ENCODE measurements at regions not wholly inside any gene's neighbourhood (a gene's known extent, or its start where the extent isn't known, plus 50 kb on each side); places are given as distances from the start of the nearest gene placed in this dataset.

DNA sequence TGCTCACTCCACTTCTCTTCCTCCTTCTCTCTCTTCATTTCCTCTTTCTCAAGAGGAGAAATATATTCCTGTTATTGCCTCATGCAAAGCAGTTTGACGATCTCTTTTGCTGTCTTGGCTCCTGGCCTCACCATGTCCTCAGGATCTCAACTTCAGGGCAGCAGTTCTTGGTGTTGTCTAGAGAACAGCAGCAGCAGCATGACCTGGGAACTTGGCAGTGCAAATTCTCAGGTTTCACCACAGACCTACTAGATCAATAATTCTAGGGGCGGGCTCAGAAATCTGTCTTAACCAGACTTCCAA, 193.4 kb upstream of the EDNRA start:
- Histone ChIP-seq H3K27me3 (ENCODE audit: control insufficient read depth in 2 of 2, insufficient read depth in 2 of 2, low read length in 2 of 2) (no peaks in the 10 kb centered on the region), H3K79me2 (ENCODE audit: control insufficient read depth, insufficient read depth, low read length) (no peaks in the 10 kb centered on the region), H3K27ac (ENCODE audit: extremely low read depth, low read depth, low read length) (no peak overlapping the region), H3K9me3 (replicated peaks; ENCODE audit: control insufficient read depth, insufficient read depth, low read depth, low read length) (no peaks in the 10 kb centered on the region), H3K36me3 (ENCODE audit: control insufficient read depth, insufficient read depth, low read length) (no peaks in the 10 kb centered on the region), H3K4me1 (replicated peaks in 1 of 2; ENCODE audit: control insufficient read depth in 2 of 2, insufficient read depth in 2 of 2, low read length in 2 of 2) (no peaks in the 10 kb centered on the region), H3K4me3 (no peak overlapping the region), H2AFZ (ENCODE audit: low read depth, low read length) (no peak overlapping the region), H4K20me1 (replicated peaks; ENCODE audit: control insufficient read depth, insufficient read depth, low read length) (no peaks in the 10 kb centered on the region), H3K4me2 (ENCODE audit: insufficient read depth, low read length) (no peak overlapping the region), H3K9ac (ENCODE audit: insufficient read depth in 1 of 2, low read depth in 2 of 2, low read length in 2 of 2) (no peak overlapping the region), H3K9me1 (ENCODE audit: control insufficient read depth, insufficient read depth, low read length) (no peaks in the 10 kb centered on the region)
- DNase-seq (ENCODE audit: extremely low read depth in 1 of 4, low spot score in 3 of 4) = no peak
- TF ChIP-seq MCM7 (IDR thresholded peaks at IDR 0.05) = no peak
- intact Hi-C loops (cut with micrococcal nuclease) = no loop called here
- ChIA-PET CTCF (ENCODE audit: low intra/inter-chr PET ratio) (no interaction called here), POLR2A (no interaction called here)
- no TSS peak for BruUV-seq (replicated peaks)
- no peak for FAIRE-seq
- no peak for ATAC-seq
- 3% methylated on average over 2 of the region's 2 CpGs for WGBS (ENCODE audit: insufficient coverage, low coverage, missing lambda C conversion rate)
- in situ Hi-C loops (cut with MboI) = no loop called here

DNA sequence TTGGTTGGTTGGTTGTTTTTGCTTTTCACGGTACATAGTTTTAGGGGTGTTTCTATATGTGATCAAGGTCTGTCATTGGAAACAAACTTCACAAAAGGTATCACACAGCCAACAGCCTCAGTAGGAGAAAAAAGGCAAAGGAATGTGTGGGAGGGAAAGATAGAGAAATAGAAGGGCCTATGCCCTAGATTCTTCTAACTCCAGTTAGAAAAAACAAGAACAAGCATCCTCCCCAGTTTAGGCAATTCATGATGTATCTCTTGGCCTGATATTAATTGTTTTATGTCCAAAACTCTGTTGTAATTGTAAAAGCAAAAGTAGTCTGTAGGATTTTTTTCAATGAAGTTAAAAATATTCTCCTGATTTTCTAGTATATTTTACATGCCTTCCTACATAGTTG, 192.4 kb upstream of the EDNRA start:
- in situ Hi-C loops (cut with MboI) = no loop called here
- Histone ChIP-seq H3K9me1 (ENCODE audit: control insufficient read depth, insufficient read depth, low read length) (no peaks in the 10 kb centered on the region), H3K36me3 (ENCODE audit: control insufficient read depth, insufficient read depth, low read length) (no peaks in the 10 kb centered on the region), H3K4me1 (replicated peaks in 1 of 2; ENCODE audit: control insufficient read depth in 2 of 2, insufficient read depth in 2 of 2, low read length in 2 of 2) (no peaks in the 10 kb centered on the region), H3K79me2 (ENCODE audit: control insufficient read depth, insufficient read depth, low read length) (no peaks in the 10 kb centered on the region), H3K4me2 (ENCODE audit: insufficient read depth, low read length) (no peak overlapping the region), H3K27me3 (ENCODE audit: control insufficient read depth in 2 of 2, insufficient read depth in 2 of 2, low read length in 2 of 2) (no peaks in the 10 kb centered on the region), H3K4me3 (no peak overlapping the region), H2AFZ (ENCODE audit: low read depth, low read length) (no peak overlapping the region), H3K9ac (ENCODE audit: insufficient read depth in 1 of 2, low read depth in 2 of 2, low read length in 2 of 2) (no peak overlapping the region), H3K27ac (ENCODE audit: extremely low read depth, low read depth, low read length) (no peak overlapping the region), H3K9me3 (replicated peaks; ENCODE audit: control insufficient read depth, insufficient read depth, low read depth, low read length) (no peaks in the 10 kb centered on the region), H4K20me1 (replicated peaks; ENCODE audit: control insufficient read depth, insufficient read depth, low read length) (no peaks in the 10 kb centered on the region)
- 7% methylated on average over 1 of the region's 1 CpG for WGBS (ENCODE audit: insufficient coverage, low coverage, missing lambda C conversion rate)
- no peak for ATAC-seq
- TF ChIP-seq YBX1 (IDR thresholded peaks at IDR 0.05) = no peak
- TF ChIP-seq SNIP1 (IDR thresholded peaks at IDR 0.05; ENCODE audit: low read depth) = no peak
- no peak for TF ChIP-seq HNRNPH1 (optimal IDR thresholded peaks at IDR 0.05; ENCODE audit: low read depth, low read length)
- TF ChIP-seq RBM14 (IDR thresholded peaks at IDR 0.05; ENCODE audit: borderline replicate concordance, insufficient read depth, low read depth, low read length) = no peak
- no peak for TF ChIP-seq PHTF2 (CRISPR knock-in tag; IDR thresholded peaks at IDR 0.05)
- no peak for TF ChIP-seq SRSF3 (IDR thresholded peaks at IDR 0.05; ENCODE audit: insufficient read depth, low read length)
- TF ChIP-seq SMARCE1 (IDR thresholded peaks at IDR 0.05) = no peak
- TF ChIP-seq ZNF263 (CRISPR knock-in tag; IDR thresholded peaks at IDR 0.05; ENCODE audit: borderline replicate concordance) = no peak
- no peak for TF ChIP-seq ZFPM2 (CRISPR knock-in tag; IDR thresholded peaks at IDR 0.05)
- no peak for TF ChIP-seq KLF10 (CRISPR knock-in tag; IDR thresholded peaks at IDR 0.05)
- no peak for TF ChIP-seq SREBF1 (IDR thresholded peaks at IDR 0.05; ENCODE audit: borderline replicate concordance, low read depth, low read length)
- TF ChIP-seq STAT5A (IDR thresholded peaks at IDR 0.05; ENCODE audit: borderline replicate concordance, low read length) = no peak
- no peak for TF ChIP-seq CTBP1 (IDR thresholded peaks at IDR 0.05; ENCODE audit: borderline replicate concordance)
- TF ChIP-seq, protein P1, sequence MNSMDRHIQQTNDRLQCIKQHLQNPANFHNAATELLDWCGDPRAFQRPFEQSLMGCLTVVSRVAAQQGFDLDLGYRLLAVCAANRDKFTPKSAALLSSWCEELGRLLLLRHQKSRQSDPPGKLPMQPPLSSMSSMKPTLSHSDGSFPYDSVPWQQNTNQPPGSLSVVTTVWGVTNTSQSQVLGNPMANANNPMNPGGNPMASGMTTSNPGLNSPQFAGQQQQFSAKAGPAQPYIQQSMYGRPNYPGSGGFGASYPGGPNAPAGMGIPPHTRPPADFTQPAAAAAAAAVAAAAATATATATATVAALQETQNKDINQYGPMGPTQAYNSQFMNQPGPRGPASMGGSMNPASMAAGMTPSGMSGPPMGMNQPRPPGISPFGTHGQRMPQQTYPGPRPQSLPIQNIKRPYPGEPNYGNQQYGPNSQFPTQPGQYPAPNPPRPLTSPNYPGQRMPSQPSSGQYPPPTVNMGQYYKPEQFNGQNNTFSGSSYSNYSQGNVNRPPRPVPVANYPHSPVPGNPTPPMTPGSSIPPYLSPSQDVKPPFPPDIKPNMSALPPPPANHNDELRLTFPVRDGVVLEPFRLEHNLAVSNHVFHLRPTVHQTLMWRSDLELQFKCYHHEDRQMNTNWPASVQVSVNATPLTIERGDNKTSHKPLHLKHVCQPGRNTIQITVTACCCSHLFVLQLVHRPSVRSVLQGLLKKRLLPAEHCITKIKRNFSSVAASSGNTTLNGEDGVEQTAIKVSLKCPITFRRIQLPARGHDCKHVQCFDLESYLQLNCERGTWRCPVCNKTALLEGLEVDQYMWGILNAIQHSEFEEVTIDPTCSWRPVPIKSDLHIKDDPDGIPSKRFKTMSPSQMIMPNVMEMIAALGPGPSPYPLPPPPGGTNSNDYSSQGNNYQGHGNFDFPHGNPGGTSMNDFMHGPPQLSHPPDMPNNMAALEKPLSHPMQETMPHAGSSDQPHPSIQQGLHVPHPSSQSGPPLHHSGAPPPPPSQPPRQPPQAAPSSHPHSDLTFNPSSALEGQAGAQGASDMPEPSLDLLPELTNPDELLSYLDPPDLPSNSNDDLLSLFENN (IDR thresholded peaks at IDR 0.05; ENCODE audit: low read depth in 2 of 2, low read length in 2 of 2) = no peak
- no peak for TF ChIP-seq KDM5B (IDR thresholded peaks at IDR 0.05; ENCODE audit: insufficient replicate concordance, low read depth, low read length)
- no peak for TF ChIP-seq ARHGAP35 (IDR thresholded peaks at IDR 0.05; ENCODE audit: partially characterized antibody)
- no peak for FAIRE-seq
- DNase-seq (ENCODE audit: extremely low read depth in 1 of 4, low spot score in 3 of 4) = no peak
- no TSS peak for BruUV-seq (replicated peaks)
- ChIA-PET POLR2A (no interaction called here), CTCF (ENCODE audit: low intra/inter-chr PET ratio) (no interaction called here)
- intact Hi-C loops (cut with micrococcal nuclease) = no loop called here
